Stimulated activated CD8-positive, alpha-beta memory T cell treated with anti-CD3 and anti-CD28 coated beads, Interleukin-7, amount 100 ng/mL, for 4 hours (primary cell): ENCODE measurements at regions not wholly inside any gene's neighbourhood (a gene's known extent, or its start where the extent isn't known, plus 50 kb on each side); places are given as distances from the start of the nearest gene placed in this dataset.
"Not testable (repeated sequence)": the region's sequence is repeated elsewhere in the genome, so short reads cannot be mapped to it uniquely, and the experiment has no call there.

Source experiments
- DNase-seq, 2 donors: peaks; one replicate each; pipeline ENCODE4 v3.0.0-alpha.2; 2020; ENCODE audit warnings: low read depth in 2 of 2

GRCh38 chr10:111265341-111265740 lies 188.5 kb downstream of the ADRA2A start:
- DNase-seq: no peak

- no peak for DNase-seq
Measured at GRCh38 chr10:111266165-111266564, 189.3 kb downstream of the ADRA2A start.

GRCh38 chr10:111267673-111268072 lies 190.8 kb downstream of the ADRA2A start:
- no peak for DNase-seq

- no peak for DNase-seq
Measured at GRCh38 chr10:111273235-111273634, 196.4 kb downstream of the ADRA2A start.

- no peak for DNase-seq
Measured at GRCh38 chr10:111273635-111274034, 196.8 kb downstream of the ADRA2A start.

- no peak for DNase-seq
Measured at GRCh38 chr10:111275091-111275490, 198.3 kb downstream of the ADRA2A start.

- no peak for DNase-seq
Measured at GRCh38 chr10:111277661-111278060, 200.8 kb downstream of the ADRA2A start.

GRCh38 chr10:111278266-111278665 lies 201.4 kb downstream of the ADRA2A start:
- no peak for DNase-seq

GRCh38 chr10:111281516-111281915 lies 204.7 kb downstream of the ADRA2A start:
- no peak for DNase-seq

GRCh38 chr10:111289461-111289860 lies 212.6 kb downstream of the ADRA2A start:
- DNase-seq: no peak

GRCh38 chr10:111290649-111291048 lies 213.8 kb downstream of the ADRA2A start:
- no peak for DNase-seq

GRCh38 chr10:111295788-111296187 lies 219.0 kb downstream of the ADRA2A start:
- DNase-seq: no peak

GRCh38 chr10:111297351-111297848 lies 220.6 kb downstream of the ADRA2A start:
- no peak for DNase-seq

- DNase-seq: no peak
Measured at GRCh38 chr10:111298031-111298430, 221.2 kb downstream of the ADRA2A start.

GRCh38 chr10:111299037-111299436 lies 222.2 kb downstream of the ADRA2A start:
- no peak for DNase-seq

- DNase-seq: no peak
Measured at GRCh38 chr10:111303887-111304286, 227.1 kb downstream of the ADRA2A start.

GRCh38 chr10:111316722-111317212 lies 239.9 kb downstream of the ADRA2A start:
- no peak for DNase-seq

- no peak for DNase-seq
Measured at GRCh38 chr10:111319866-111320265, 243.0 kb downstream of the ADRA2A start.

GRCh38 chr10:111323389-111323966 lies 246.6 kb downstream of the ADRA2A start:
- no peak for DNase-seq

GRCh38 chr10:111332174-111332573 lies 255.3 kb downstream of the ADRA2A start:
- not testable (repeated sequence) for DNase-seq

GRCh38 chr10:111335826-111336225 lies 259.0 kb downstream of the ADRA2A start:
- no peak for DNase-seq

GRCh38 chr10:111338035-111338434 lies 261.2 kb downstream of the ADRA2A start:
- DNase-seq: no peak

- no peak for DNase-seq
Measured at GRCh38 chr10:111338805-111339204, 262.0 kb downstream of the ADRA2A start.

- no peak for DNase-seq
Measured at GRCh38 chr10:111344804-111345203, 268.0 kb downstream of the ADRA2A start.
